PFSK-1 (cell line): ENCODE measurements at regions not wholly inside any gene's neighbourhood (a gene's known extent, or its start where the extent isn't known, plus 50 kb on each side); places are given as distances from the start of the nearest gene placed in this dataset.

ENCODE experiments used
- TAF1 ChIP-seq: IDR thresholded peaks from 2 replicates; pipeline ENCODE4 v1.6.1; 2012; ENCODE audit warnings: low read length, control low read depth, borderline replicate concordance; ENCODE audit not compliant: insufficient read depth
- TF ChIP-seq, protein P1 (sequence below), 2 experiments: IDR thresholded peaks; 2 replicates each; pipeline versions ENCODE4 v1.6.1 to v1.8.0; 2011 to 2012; ENCODE audit warnings: low read depth in 2 of 2, low read length in 2 of 2, control low read depth in 1 of 2, inconsistent platforms in 1 of 2, mild to moderate bottlenecking in 1 of 2, moderate library complexity in 1 of 2; ENCODE audit not compliant: insufficient read depth in 1 of 2

- TF ChIP-seq, protein P1, sequence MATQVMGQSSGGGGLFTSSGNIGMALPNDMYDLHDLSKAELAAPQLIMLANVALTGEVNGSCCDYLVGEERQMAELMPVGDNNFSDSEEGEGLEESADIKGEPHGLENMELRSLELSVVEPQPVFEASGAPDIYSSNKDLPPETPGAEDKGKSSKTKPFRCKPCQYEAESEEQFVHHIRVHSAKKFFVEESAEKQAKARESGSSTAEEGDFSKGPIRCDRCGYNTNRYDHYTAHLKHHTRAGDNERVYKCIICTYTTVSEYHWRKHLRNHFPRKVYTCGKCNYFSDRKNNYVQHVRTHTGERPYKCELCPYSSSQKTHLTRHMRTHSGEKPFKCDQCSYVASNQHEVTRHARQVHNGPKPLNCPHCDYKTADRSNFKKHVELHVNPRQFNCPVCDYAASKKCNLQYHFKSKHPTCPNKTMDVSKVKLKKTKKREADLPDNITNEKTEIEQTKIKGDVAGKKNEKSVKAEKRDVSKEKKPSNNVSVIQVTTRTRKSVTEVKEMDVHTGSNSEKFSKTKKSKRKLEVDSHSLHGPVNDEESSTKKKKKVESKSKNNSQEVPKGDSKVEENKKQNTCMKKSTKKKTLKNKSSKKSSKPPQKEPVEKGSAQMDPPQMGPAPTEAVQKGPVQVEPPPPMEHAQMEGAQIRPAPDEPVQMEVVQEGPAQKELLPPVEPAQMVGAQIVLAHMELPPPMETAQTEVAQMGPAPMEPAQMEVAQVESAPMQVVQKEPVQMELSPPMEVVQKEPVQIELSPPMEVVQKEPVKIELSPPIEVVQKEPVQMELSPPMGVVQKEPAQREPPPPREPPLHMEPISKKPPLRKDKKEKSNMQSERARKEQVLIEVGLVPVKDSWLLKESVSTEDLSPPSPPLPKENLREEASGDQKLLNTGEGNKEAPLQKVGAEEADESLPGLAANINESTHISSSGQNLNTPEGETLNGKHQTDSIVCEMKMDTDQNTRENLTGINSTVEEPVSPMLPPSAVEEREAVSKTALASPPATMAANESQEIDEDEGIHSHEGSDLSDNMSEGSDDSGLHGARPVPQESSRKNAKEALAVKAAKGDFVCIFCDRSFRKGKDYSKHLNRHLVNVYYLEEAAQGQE (IDR thresholded peaks at IDR 0.05; ENCODE audit: insufficient read depth in 1 of 2, low read depth in 2 of 2, low read length in 2 of 2) = no peak
- no peak for TF ChIP-seq TAF1
These were observed 774.7 kb upstream of the ROBO1 start for GRCh38 chr3:80542456-80542855.
